ENCODE measurements at regions not wholly inside any gene's neighbourhood (a gene's known extent, or its start where the extent isn't known, plus 50 kb on each side); places are given as distances from the start of the nearest gene placed in this dataset.

DNA sequence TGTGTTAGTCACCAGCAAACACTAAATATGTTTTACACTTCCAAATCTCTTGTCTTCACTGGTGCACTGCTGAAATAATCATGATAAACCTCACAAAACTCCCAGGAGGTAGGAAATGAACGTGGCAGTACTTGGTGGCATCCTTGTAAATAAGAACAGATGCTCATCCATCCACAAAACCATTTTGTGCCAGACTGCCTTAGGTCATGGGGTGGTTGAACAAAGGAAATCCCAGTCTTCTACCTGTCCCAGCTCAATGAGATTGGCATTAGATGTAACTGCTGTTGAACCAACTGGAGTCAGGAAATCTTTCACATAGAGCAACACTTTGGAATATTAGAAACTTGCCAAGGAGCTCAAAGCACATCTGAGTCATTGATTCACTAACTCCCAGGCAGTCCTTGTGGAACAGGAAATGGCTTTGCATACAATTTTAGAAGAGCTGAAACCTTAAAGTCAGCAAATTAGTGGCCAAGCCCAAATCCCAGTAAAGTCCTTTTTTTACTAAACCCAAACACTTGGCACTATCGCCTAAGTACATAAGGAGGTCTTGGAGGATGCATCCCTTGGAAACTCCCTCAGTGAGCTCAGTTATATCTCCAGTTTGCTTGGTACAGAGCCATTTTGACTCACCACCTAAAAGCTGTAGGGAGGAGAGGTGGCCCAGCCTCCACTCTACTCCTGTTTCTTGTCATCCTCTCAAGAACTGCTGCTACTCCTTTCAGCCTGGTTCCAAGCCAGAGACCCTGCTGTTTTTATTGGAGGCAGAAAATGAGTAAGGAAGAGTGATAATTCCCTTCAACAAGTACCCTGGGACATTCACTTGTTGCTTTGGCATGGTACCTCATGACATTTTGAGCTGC is 208.0 kb downstream of the NOVA1 start:
- Histone ChIP-seq H4K20me1 (replicated peaks; ENCODE audit: control insufficient read depth, extremely low read depth, insufficient read depth, low read length) (no peaks in the 10 kb centered on the region), H3K4me1 (ENCODE audit: control insufficient read depth, extremely low read depth, insufficient read depth, low read length) (no peaks in the 10 kb centered on the region), H2AFZ (ENCODE audit: low read depth, low read length) (no peak overlapping the region), H3K27ac (ENCODE audit: insufficient read depth, low read depth, low read length) (no peak overlapping the region), H3K4me3 (replicated peaks in 1 of 3; ENCODE audit: insufficient read depth in 1 of 3, low read depth in 1 of 3, low read length in 3 of 3) (no peak overlapping the region), H3K27me3 (ENCODE audit: control insufficient read depth in 2 of 2, insufficient read depth in 2 of 2, low read length in 2 of 2) (peaks cover 0 to 2% of the 10 kb centered on the region in 2 experiments), H3K9me1 (replicated peaks; ENCODE audit: control insufficient read depth, extremely low read depth, insufficient read depth, low read length) (no peaks in the 10 kb centered on the region), H3K9me3 (replicated peaks; ENCODE audit: control insufficient read depth, insufficient read depth, low read length) (no peaks in the 10 kb centered on the region), H3K4me2 (ENCODE audit: insufficient read depth, low read length) (no peak overlapping the region), H3K36me3 (ENCODE audit: control insufficient read depth in 2 of 2, extremely low read depth in 1 of 2, insufficient read depth in 2 of 2, low read length in 2 of 2) (no peaks in the 10 kb centered on the region), H3K9ac (replicated peaks; ENCODE audit: extremely low read depth, insufficient read depth, low read length) (no peak overlapping the region), H3K79me2 (ENCODE audit: control insufficient read depth, insufficient read depth, low read length) (no peaks in the 10 kb centered on the region)
- CTCF ChIA-PET, result interaction anchor here (0.9 kb wide), 1 partner anchor 594 kb away, joined by 3 read pairs; no protein-coding TSS in a partner anchor
- POLR2A ChIA-PET, result no interaction called here
- no peak for FAIRE-seq
- no peak for TF ChIP-seq MYC (IDR thresholded peaks at IDR 0.05; ENCODE audit: low read depth, low read length)
- TF ChIP-seq POLR2AphosphoS5 (IDR thresholded peaks at IDR 0.05; ENCODE audit: insufficient read depth, low read depth, low read length), result no peak
- DNase-seq (ENCODE audit: low read depth, low spot score), result no peak
- dilution Hi-C loops (cut with MboI; ENCODE audit: extremely low pct_ligation_motif_present, low sequenced_read_pairs) (no loop called here), intact Hi-C loops (cut with micrococcal nuclease) (loop anchor here (5.0 kb wide), 1 partner anchor 527 kb away; no protein-coding TSS in a partner anchor)
- no TSS peak for BruUV-seq (replicated peaks)

DNA sequence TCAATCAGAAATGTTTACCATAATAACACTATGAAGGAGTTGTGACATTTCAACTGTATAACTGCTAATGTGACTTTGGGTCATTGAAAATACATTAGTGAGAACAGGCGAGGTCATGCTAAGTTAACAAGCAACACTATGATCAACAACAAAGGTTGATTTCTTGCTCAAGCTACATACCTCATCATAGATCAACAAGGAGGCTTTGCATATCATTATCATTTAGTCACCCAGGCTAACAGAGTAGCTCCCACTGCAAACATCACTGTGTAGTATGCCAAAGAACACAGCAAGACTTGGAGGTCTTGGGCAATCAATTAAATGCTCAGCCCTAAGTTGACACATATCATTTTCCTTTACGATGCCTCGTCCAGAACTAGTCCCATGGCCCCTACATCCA is 212.5 kb downstream of the NOVA1 start:
- H2AFZ ChIP-seq (ENCODE audit: low read depth, low read length), result no peak overlapping the region
- no peaks in the 10 kb centered on the region for H3K4me1 ChIP-seq (ENCODE audit: control insufficient read depth, extremely low read depth, insufficient read depth, low read length)
- POLR2A ChIA-PET, result no interaction called here
- no peak overlapping the region for H3K4me2 ChIP-seq (ENCODE audit: insufficient read depth, low read length)
- no peaks in the 10 kb centered on the region for H3K79me2 ChIP-seq (ENCODE audit: control insufficient read depth, insufficient read depth, low read length)
- H3K4me3 ChIP-seq (replicated peaks in 1 of 3; ENCODE audit: insufficient read depth in 1 of 3, low read depth in 1 of 3, low read length in 3 of 3), result no peak overlapping the region
- no peak overlapping the region for H3K9ac ChIP-seq (replicated peaks; ENCODE audit: extremely low read depth, insufficient read depth, low read length)
- no peaks in the 10 kb centered on the region for H3K9me3 ChIP-seq (replicated peaks; ENCODE audit: control insufficient read depth, insufficient read depth, low read length)
- no peaks in the 10 kb centered on the region for H3K9me1 ChIP-seq (replicated peaks; ENCODE audit: control insufficient read depth, extremely low read depth, insufficient read depth, low read length)
- dilution Hi-C loops (cut with MboI; ENCODE audit: extremely low pct_ligation_motif_present, low sequenced_read_pairs), result no loop called here
- H4K20me1 ChIP-seq (replicated peaks; ENCODE audit: control insufficient read depth, extremely low read depth, insufficient read depth, low read length), result no peaks in the 10 kb centered on the region
- FAIRE-seq, result no peak
- no peaks in the 10 kb centered on the region for H3K27me3 ChIP-seq (ENCODE audit: control insufficient read depth in 2 of 2, insufficient read depth in 2 of 2, low read length in 2 of 2)
- intact Hi-C loops (cut with micrococcal nuclease), result no loop called here
- TF ChIP-seq GATA2 (IDR thresholded peaks at IDR 0.05; ENCODE audit: insufficient read depth, insufficient read length, low read depth, low read length) (no peak), EZH2 (IDR thresholded peaks at IDR 0.05; ENCODE audit: borderline replicate concordance, low read depth, low read length, severe bottlenecking) (no peak), FOS (IDR thresholded peaks at IDR 0.05; ENCODE audit: borderline replicate concordance, insufficient read depth, low read length) (no peak)
- CTCF ChIA-PET, result no interaction called here
- BruUV-seq (replicated peaks), result no TSS peak
- DNase-seq (ENCODE audit: low read depth, low spot score), result no peak
- H3K36me3 ChIP-seq (ENCODE audit: control insufficient read depth in 2 of 2, extremely low read depth in 1 of 2, insufficient read depth in 2 of 2, low read length in 2 of 2), result no peaks in the 10 kb centered on the region
- no peak overlapping the region for H3K27ac ChIP-seq (ENCODE audit: insufficient read depth, low read depth, low read length)
